PC-9 (cell line): ENCODE measurements at regions not wholly inside any gene's neighbourhood (a gene's known extent, or its start where the extent isn't known, plus 50 kb on each side); places are given as distances from the start of the nearest gene placed in this dataset.

Experiments
- BruUV-seq: library from RNA; stranded (reverse); fragments of 400-500 nt; replicated peaks from 2 replicates; lab custom pipeline; 2021; lab: Mats Ljungman, UMichigan
- CTCF ChIA-PET: fragments of 300-600 bp; sonication (Branson Sonifier 250); formaldehyde crosslinking; loops from one replicate; lab custom pipeline; 2022; ENCODE audit warnings: antibody characterized with exemption; lab: Charles Lee
- POLR2A ChIA-PET: fragments of 300-600 bp; sonication (Branson Sonifier 250); formaldehyde crosslinking; loops from one replicate; lab custom pipeline; 2022; ENCODE audit warnings: antibody characterized with exemption; ENCODE audit not compliant: unreplicated experiment; lab: Charles Lee
- DNase-seq, 2 experiments: peaks; one replicate each; pipeline versions ENCODE4 v3.0.0 to v3.0.0-alpha.2; 2015 to 2022; ENCODE audit warnings: mixed read lengths in 1 of 2
- H2AFZ ChIP-seq: fragments of 200-600 bp; sonication (generic); 2 replicates; pipeline ENCODE4 v1.8.1; 2017; ENCODE audit warnings: antibody characterized with exemption
- H3F3A ChIP-seq: fragments of 200-600 bp; sonication (generic); 2 replicates; pipeline ENCODE4 v1.8.1; 2017; ENCODE audit warnings: antibody characterized with exemption, mild to moderate bottlenecking, low read depth; ENCODE audit not compliant: insufficient read depth
- H3K27ac ChIP-seq: fragments of 200-600 bp; sonication (generic); 2 replicates; pipeline ENCODE4 v1.6.1; 2016; ENCODE audit warnings: mixed run types
- H3K27me3 ChIP-seq: fragments of 200-600 bp; sonication (generic); 2 replicates; pipeline ENCODE4 v1.6.1; 2016; ENCODE audit warnings: low read depth, mixed run types; ENCODE audit not compliant: insufficient read depth
- H3K36me3 ChIP-seq: fragments of 200-600 bp; sonication (generic); 2 replicates; pipeline ENCODE4 v1.6.1; 2016; ENCODE audit warnings: low read depth, mixed run types
- H3K4me1 ChIP-seq: fragments of 200-600 bp; sonication (generic); replicated peaks from 2 replicates; pipeline ENCODE4 v1.6.1; 2016; ENCODE audit warnings: mixed run types; ENCODE audit not compliant: insufficient read depth
- H3K4me2 ChIP-seq: fragments of 200-600 bp; sonication (generic); 2 replicates; pipeline ENCODE4 v1.6.1; 2017; ENCODE audit warnings: mixed run types
- H3K4me3 ChIP-seq: fragments of 200-600 bp; sonication (generic); 2 replicates; pipeline ENCODE4 v1.6.1; 2016; ENCODE audit warnings: mixed run types
- H3K79me2 ChIP-seq: fragments of 200-600 bp; sonication (generic); 2 replicates; pipeline ENCODE4 v1.6.1; 2017; ENCODE audit warnings: low read depth, mixed run types
- H3K9me2 ChIP-seq: fragments of 200-600 bp; sonication (generic); 2 replicates; pipeline ENCODE4 v1.8.1; 2017; ENCODE audit warnings: mild to moderate bottlenecking; ENCODE audit not compliant: insufficient read depth
- H3K9me3 ChIP-seq: fragments of 200-600 bp; sonication (generic); 2 replicates; pipeline ENCODE4 v1.8.1; 2016; ENCODE audit warnings: low read depth; ENCODE audit not compliant: insufficient read depth
- H4K20me1 ChIP-seq: fragments of 200-600 bp; sonication (generic); 2 replicates; pipeline ENCODE4 v1.8.1; 2017; ENCODE audit not compliant: insufficient read depth
- CTCF ChIP-seq: fragments of 200-600 bp; sonication (generic); conservative IDR thresholded peaks from 2 replicates; pipeline ENCODE4 v1.6.1; 2017; ENCODE audit warnings: mixed run types, antibody characterized with exemption, mild to moderate bottlenecking, moderate library complexity
- EZH2 ChIP-seq: fragments of 200-600 bp; sonication (generic); IDR thresholded peaks from 2 replicates; pipeline ENCODE4 v1.8.0; 2017; ENCODE audit warnings: antibody characterized with exemption, low read depth
- intact Hi-C: fragments of 100-400 bp; cut with micrococcal nuclease; formaldehyde crosslinking; loops from one replicate; pipeline ENCODE4 v1.10.0; 2022; ENCODE audit not compliant: unreplicated experiment

GRCh38 chr11:82092904-82093303 lies 640.8 kb downstream of the FAM181B start:
- TF ChIP-seq EZH2 (no peak), CTCF (no peak)
- Histone ChIP-seq H3K27ac (no peak overlapping the region), H2AFZ (no peak overlapping the region), H3K4me2 (no peak overlapping the region), H3K27me3 (no peaks in the 10 kb centered on the region), H3K4me1 (no peaks in the 10 kb centered on the region), H3K4me3 (no peak overlapping the region), H3K79me2 (no peaks in the 10 kb centered on the region), H4K20me1 (no peaks in the 10 kb centered on the region), H3K9me3 (no peaks in the 10 kb centered on the region), H3F3A (no peaks in the 10 kb centered on the region), H3K9me2 (no peaks in the 10 kb centered on the region), H3K36me3 (no peaks in the 10 kb centered on the region)
- POLR2A ChIA-PET: no interaction called here
- BruUV-seq: no TSS peak
- CTCF ChIA-PET: no interaction called here
- intact Hi-C loops: no loop called here
- no peak for DNase-seq

GRCh38 chr11:82089426-82089825 lies 644.2 kb downstream of the FAM181B start:
- intact Hi-C loops: no loop called here
- no peaks in the 10 kb centered on the region for H4K20me1 ChIP-seq
- no TSS peak for BruUV-seq
- POLR2A ChIA-PET: no interaction called here
- H3K4me3 ChIP-seq: no peak overlapping the region
- H3K9me2 ChIP-seq: no peaks in the 10 kb centered on the region
- H3K36me3 ChIP-seq: no peaks in the 10 kb centered on the region
- DNase-seq: no peak
- TF ChIP-seq CTCF (no peak), EZH2 (no peak)
- no peaks in the 10 kb centered on the region for H3K27me3 ChIP-seq
- no peaks in the 10 kb centered on the region for H3K4me1 ChIP-seq
- H3K9me3 ChIP-seq: no peaks in the 10 kb centered on the region
- H3F3A ChIP-seq: no peaks in the 10 kb centered on the region
- H3K79me2 ChIP-seq: no peaks in the 10 kb centered on the region
- CTCF ChIA-PET: no interaction called here
- no peak overlapping the region for H3K4me2 ChIP-seq
- no peak overlapping the region for H3K27ac ChIP-seq
- H2AFZ ChIP-seq: no peak overlapping the region

- no peaks in the 10 kb centered on the region for H3K27me3 ChIP-seq
- H3K9me2 ChIP-seq: no peaks in the 10 kb centered on the region; the same call in 1 of the 2 replicates
- no peak overlapping the region for H3K27ac ChIP-seq
- intact Hi-C loops: no loop called here
- H3K36me3 ChIP-seq: no peaks in the 10 kb centered on the region
- H3K79me2 ChIP-seq: no peaks in the 10 kb centered on the region
- H3K4me3 ChIP-seq: no peak overlapping the region
- no peak for TF ChIP-seq EZH2
- ChIA-PET POLR2A (no interaction called here), CTCF (no interaction called here)
- BruUV-seq: no TSS peak
- H2AFZ ChIP-seq: no peak overlapping the region
- DNase-seq: no peak
- no peaks in the 10 kb centered on the region for H4K20me1 ChIP-seq
- no peaks in the 10 kb centered on the region for H3K4me1 ChIP-seq
- H3K4me2 ChIP-seq: no peak overlapping the region
- H3F3A ChIP-seq: no peaks in the 10 kb centered on the region
- H3K9me3 ChIP-seq: no peaks in the 10 kb centered on the region
These were observed 648.2 kb downstream of the FAM181B start for GRCh38 chr11:82085493-82085892.

- Histone ChIP-seq H3K4me2 (no peak overlapping the region), H3K4me1 (no peaks in the 10 kb centered on the region), H3K9me3 (no peaks in the 10 kb centered on the region), H3K79me2 (no peaks in the 10 kb centered on the region), H3K36me3 (no peaks in the 10 kb centered on the region), H3K27ac (no peak overlapping the region), H4K20me1 (no peaks in the 10 kb centered on the region), H2AFZ (no peak overlapping the region), H3K9me2 (no peaks in the 10 kb centered on the region; the same call in 1 of the 2 replicates), H3K27me3 (no peaks in the 10 kb centered on the region), H3K4me3 (no peak overlapping the region), H3F3A (no peaks in the 10 kb centered on the region)
- no TSS peak for BruUV-seq
- no peak for DNase-seq
- intact Hi-C loops: no loop called here
- CTCF ChIA-PET: interaction anchor here (0.7 kb wide), 1 partner anchor 238 kb away, joined by 6 read pairs; no protein-coding TSS in a partner anchor
- TF ChIP-seq CTCF (no peak), EZH2 (no peak)
- POLR2A ChIA-PET: no interaction called here
These were observed 650.7 kb downstream of the FAM181B start for GRCh38 chr11:82082976-82083375.
